GM10266 (cell line): ENCODE measurements at regions not wholly inside any gene's neighbourhood (a gene's known extent, or its start where the extent isn't known, plus 50 kb on each side); places are given as distances from the start of the nearest gene placed in this dataset.

Source experiments
- DNase-seq: peaks from one replicate; pipeline ENCODE4 v3.0.0; 2012; ENCODE audit errors: extremely low spot score
- CTCF ChIP-seq: IDR thresholded peaks from 2 replicates; pipeline ENCODE4 v1.5.1; 2012; ENCODE audit warnings: mild to moderate bottlenecking, low read depth; ENCODE audit not compliant: control insufficient read depth, insufficient read depth; ENCODE audit errors: missing control alignments

GRCh38 chr1:177526201-177526600, 355.4 kb downstream of the BRINP2 start:
- DNase-seq: no peak
- no peak for TF ChIP-seq CTCF

GRCh38 chr1:177525176-177525575, 354.4 kb downstream of the BRINP2 start:
- DNase-seq: no peak
- TF ChIP-seq CTCF: no peak

- DNase-seq: no peak
- no peak for TF ChIP-seq CTCF
These were observed 346.8 kb downstream of the BRINP2 start for GRCh38 chr1:177517546-177517945.

GRCh38 chr1:177514207-177514606, 343.4 kb downstream of the BRINP2 start:
- DNase-seq: no peak
- no peak for TF ChIP-seq CTCF

GRCh38 chr1:177511036-177511435, 340.3 kb downstream of the BRINP2 start:
- no peak for TF ChIP-seq CTCF
- no peak for DNase-seq

GRCh38 chr1:177505905-177506590, 335.3 kb downstream of the BRINP2 start:
- TF ChIP-seq CTCF: no peak
- no peak for DNase-seq

- TF ChIP-seq CTCF: no peak
- DNase-seq: no peak
These were observed 325.1 kb downstream of the BRINP2 start for GRCh38 chr1:177495878-177496277.
